ENCODE measurements at regions not wholly inside any gene's neighbourhood (a gene's known extent, or its start where the extent isn't known, plus 50 kb on each side); places are given as distances from the start of the nearest gene placed in this dataset.

GRCh38 chr6:142659661-142660060 is 285.3 kb downstream of the HIVEP2 start:
- H3K79me2 ChIP-seq (ENCODE audit: control insufficient read depth, insufficient read depth, low read length, poor library complexity): no peaks in the 10 kb centered on the region
- H3K4me3 ChIP-seq (ENCODE audit: low read depth, low read length): no peak overlapping the region
- H4K8ac ChIP-seq (ENCODE audit: low read depth, low read length): no peak overlapping the region
- no peak overlapping the region for H4K91ac ChIP-seq (ENCODE audit: low read depth, low read length)
- no peak overlapping the region for H2BK120ac ChIP-seq (ENCODE audit: insufficient read depth, low read length, poor library complexity)
- no peak overlapping the region for H2AK5ac ChIP-seq (ENCODE audit: low read length)
- no peaks in the 10 kb centered on the region for H3K27me3 ChIP-seq (ENCODE audit: insufficient read depth, low read length)
- no peaks in the 10 kb centered on the region for H3K36me3 ChIP-seq (ENCODE audit: control insufficient read depth in 1 of 2, insufficient read depth in 2 of 2, low read length in 2 of 2)
- H4K12ac ChIP-seq (ENCODE audit: low read depth, low read length): no peak overlapping the region
- no peak overlapping the region for H3K14ac ChIP-seq (ENCODE audit: low read length)
- H2BK5ac ChIP-seq (ENCODE audit: low read depth, low read length, poor library complexity): no peak overlapping the region
- no peak overlapping the region for H3K4me2 ChIP-seq (ENCODE audit: low read length)
- WGBS (ENCODE audit: extremely low coverage, insufficient coverage, insufficient read length): no CpG with 5 or more reads among the region's 2 CpGs
- DNase-seq: no peak
- no peak overlapping the region for H2BK12ac ChIP-seq (ENCODE audit: low read length)
- H3K27ac ChIP-seq (ENCODE audit: low read depth, low read length): no peak overlapping the region
- H3K4ac ChIP-seq (ENCODE audit: low read depth, low read length): no peak overlapping the region
- no peak overlapping the region for H3K9ac ChIP-seq (ENCODE audit: low read length)
- no peaks in the 10 kb centered on the region for H3K9me3 ChIP-seq (ENCODE audit: insufficient read depth, low read depth, low read length)
- no peak overlapping the region for H2AFZ ChIP-seq (ENCODE audit: insufficient read depth, low read length, poor library complexity)
- no peak overlapping the region for H3K18ac ChIP-seq (ENCODE audit: low read length)
- H3K23ac ChIP-seq (ENCODE audit: low read length): no peak overlapping the region
- no peaks in the 10 kb centered on the region for H3K79me1 ChIP-seq (ENCODE audit: low read length)
- H3K4me1 ChIP-seq (ENCODE audit: control insufficient read depth in 1 of 2, insufficient read depth in 2 of 2, low read length in 2 of 2): no peaks in the 10 kb centered on the region

- Histone ChIP-seq H3K4me2 (ENCODE audit: low read length) (no peak overlapping the region), H4K12ac (ENCODE audit: low read depth, low read length) (no peak overlapping the region), H3K36me3 (ENCODE audit: control insufficient read depth in 1 of 2, insufficient read depth in 2 of 2, low read length in 2 of 2) (no peaks in the 10 kb centered on the region), H3K79me1 (ENCODE audit: low read length) (no peaks in the 10 kb centered on the region), H3K4ac (ENCODE audit: low read depth, low read length) (no peak overlapping the region), H3K4me1 (ENCODE audit: control insufficient read depth in 1 of 2, insufficient read depth in 2 of 2, low read length in 2 of 2) (no peaks in the 10 kb centered on the region), H3K27me3 (ENCODE audit: insufficient read depth, low read length) (no peaks in the 10 kb centered on the region), H3K9ac (ENCODE audit: low read length) (no peak overlapping the region), H2BK120ac (ENCODE audit: insufficient read depth, low read length, poor library complexity) (no peak overlapping the region), H2AK5ac (ENCODE audit: low read length) (no peak overlapping the region), H3K9me3 (ENCODE audit: insufficient read depth, low read depth, low read length) (no peaks in the 10 kb centered on the region), H3K23ac (ENCODE audit: low read length) (no peak overlapping the region), H2BK5ac (ENCODE audit: low read depth, low read length, poor library complexity) (no peak overlapping the region), H2BK12ac (ENCODE audit: low read length) (no peak overlapping the region), H3K79me2 (ENCODE audit: control insufficient read depth, insufficient read depth, low read length, poor library complexity) (no peaks in the 10 kb centered on the region), H3K4me3 (ENCODE audit: low read depth, low read length) (no peak overlapping the region), H4K91ac (ENCODE audit: low read depth, low read length) (no peak overlapping the region), H4K8ac (ENCODE audit: low read depth, low read length) (no peak overlapping the region), H3K14ac (ENCODE audit: low read length) (no peak overlapping the region), H2AFZ (ENCODE audit: insufficient read depth, low read length, poor library complexity) (no peak overlapping the region), H3K27ac (ENCODE audit: low read depth, low read length) (no peak overlapping the region), H3K18ac (ENCODE audit: low read length) (no peak overlapping the region)
- no peak for DNase-seq
- no CpG with 5 or more reads among the region's 2 CpGs for WGBS (ENCODE audit: extremely low coverage, insufficient coverage, insufficient read length)
These were observed 279.6 kb downstream of the HIVEP2 start for GRCh38 chr6:142665393-142665792.

GRCh38 chr6:142666599-142667185 is 278.3 kb downstream of the HIVEP2 start:
- Histone ChIP-seq H2AFZ (ENCODE audit: insufficient read depth, low read length, poor library complexity) (no peak overlapping the region), H3K79me1 (ENCODE audit: low read length) (no peaks in the 10 kb centered on the region), H3K27me3 (ENCODE audit: insufficient read depth, low read length) (no peaks in the 10 kb centered on the region), H4K12ac (ENCODE audit: low read depth, low read length) (no peak overlapping the region), H2BK12ac (ENCODE audit: low read length) (no peak overlapping the region), H3K9ac (ENCODE audit: low read length) (no peak overlapping the region), H3K4ac (ENCODE audit: low read depth, low read length) (no peak overlapping the region), H4K91ac (ENCODE audit: low read depth, low read length) (no peak overlapping the region), H3K23ac (ENCODE audit: low read length) (no peak overlapping the region), H3K4me3 (ENCODE audit: low read depth, low read length) (no peak overlapping the region), H2AK5ac (ENCODE audit: low read length) (no peak overlapping the region), H3K27ac (ENCODE audit: low read depth, low read length) (no peak overlapping the region), H3K4me2 (ENCODE audit: low read length) (no peak overlapping the region), H2BK5ac (ENCODE audit: low read depth, low read length, poor library complexity) (no peak overlapping the region), H4K8ac (ENCODE audit: low read depth, low read length) (no peak overlapping the region), H3K36me3 (ENCODE audit: control insufficient read depth in 1 of 2, insufficient read depth in 2 of 2, low read length in 2 of 2) (no peaks in the 10 kb centered on the region), H3K9me3 (ENCODE audit: insufficient read depth, low read depth, low read length) (no peaks in the 10 kb centered on the region), H3K4me1 (ENCODE audit: control insufficient read depth in 1 of 2, insufficient read depth in 2 of 2, low read length in 2 of 2) (no peaks in the 10 kb centered on the region), H3K14ac (ENCODE audit: low read length) (no peak overlapping the region), H2BK120ac (ENCODE audit: insufficient read depth, low read length, poor library complexity) (no peak overlapping the region), H3K18ac (ENCODE audit: low read length) (no peak overlapping the region), H3K79me2 (ENCODE audit: control insufficient read depth, insufficient read depth, low read length, poor library complexity) (no peaks in the 10 kb centered on the region)
- no CpG with 5 or more reads among the region's 4 CpGs for WGBS (ENCODE audit: extremely low coverage, insufficient coverage, insufficient read length)
- DNase-seq: no peak

- Histone ChIP-seq H2BK120ac (ENCODE audit: insufficient read depth, low read length, poor library complexity) (no peak overlapping the region), H3K18ac (ENCODE audit: low read length) (no peak overlapping the region), H3K14ac (ENCODE audit: low read length) (no peak overlapping the region), H2AFZ (ENCODE audit: insufficient read depth, low read length, poor library complexity) (no peak overlapping the region), H3K9ac (ENCODE audit: low read length) (no peak overlapping the region), H3K27me3 (ENCODE audit: insufficient read depth, low read length) (no peaks in the 10 kb centered on the region), H3K9me3 (ENCODE audit: insufficient read depth, low read depth, low read length) (no peaks in the 10 kb centered on the region), H2BK5ac (ENCODE audit: low read depth, low read length, poor library complexity) (no peak overlapping the region), H3K4me3 (ENCODE audit: low read depth, low read length) (no peak overlapping the region), H3K79me1 (ENCODE audit: low read length) (no peaks in the 10 kb centered on the region), H4K12ac (ENCODE audit: low read depth, low read length) (no peak overlapping the region), H3K4me1 (ENCODE audit: control insufficient read depth in 1 of 2, insufficient read depth in 2 of 2, low read length in 2 of 2) (no peaks in the 10 kb centered on the region), H3K23ac (ENCODE audit: low read length) (no peak overlapping the region), H4K91ac (ENCODE audit: low read depth, low read length) (no peak overlapping the region), H4K8ac (ENCODE audit: low read depth, low read length) (no peak overlapping the region), H3K36me3 (ENCODE audit: control insufficient read depth in 1 of 2, insufficient read depth in 2 of 2, low read length in 2 of 2) (no peaks in the 10 kb centered on the region), H2BK12ac (ENCODE audit: low read length) (no peak overlapping the region), H3K27ac (ENCODE audit: low read depth, low read length) (no peak overlapping the region), H2AK5ac (ENCODE audit: low read length) (no peak overlapping the region), H3K4me2 (ENCODE audit: low read length) (no peak overlapping the region), H3K4ac (ENCODE audit: low read depth, low read length) (no peak overlapping the region), H3K79me2 (ENCODE audit: control insufficient read depth, insufficient read depth, low read length, poor library complexity) (no peaks in the 10 kb centered on the region)
- WGBS (ENCODE audit: extremely low coverage, insufficient coverage, insufficient read length): no CpG with 5 or more reads among the region's 4 CpGs
- DNase-seq: no peak
These were observed 275.3 kb downstream of the HIVEP2 start for GRCh38 chr6:142669471-142670351.

All from trophoblast cell (in vitro differentiated cells and primary cell).